ENCODE measurements at regions not wholly inside any gene's neighbourhood (a gene's known extent, or its start where the extent isn't known, plus 50 kb on each side); places are given as distances from the start of the nearest gene placed in this dataset.

- no peak overlapping the region for H3K27ac ChIP-seq (ENCODE audit: low read depth, low read length)
- H3K4me3 ChIP-seq (ENCODE audit: low read length in 3 of 3) = no peak overlapping the region
- no peaks in the 10 kb centered on the region for H3K9me3 ChIP-seq (ENCODE audit: control insufficient read depth in 3 of 3, low read length in 3 of 3)
- no peaks in the 10 kb centered on the region for H3K27me3 ChIP-seq (ENCODE audit: control insufficient read depth in 3 of 3, insufficient read depth in 3 of 3, low read length in 3 of 3)
- H3K9ac ChIP-seq (ENCODE audit: low read depth in 1 of 3, low read length in 3 of 3) = no peak overlapping the region
- no peaks in the 10 kb centered on the region for H3K36me3 ChIP-seq (ENCODE audit: control insufficient read depth in 3 of 3, insufficient read depth in 3 of 3, low read length in 3 of 3)
- H3K4me1 ChIP-seq (ENCODE audit: control insufficient read depth in 3 of 3, insufficient read depth in 3 of 3, low read length in 3 of 3) = no peaks in the 10 kb centered on the region
Measured at GRCh38 chr10:128633864-128634540, 507.8 kb upstream of the MKI67 start.

- no peak overlapping the region for H3K9ac ChIP-seq (ENCODE audit: low read depth in 1 of 3, low read length in 3 of 3)
- no peaks in the 10 kb centered on the region for H3K27me3 ChIP-seq (ENCODE audit: control insufficient read depth in 3 of 3, insufficient read depth in 3 of 3, low read length in 3 of 3)
- H3K9me3 ChIP-seq (ENCODE audit: control insufficient read depth in 3 of 3, low read length in 3 of 3) = no peaks in the 10 kb centered on the region
- no peaks in the 10 kb centered on the region for H3K36me3 ChIP-seq (ENCODE audit: control insufficient read depth in 3 of 3, insufficient read depth in 3 of 3, low read length in 3 of 3)
- H3K4me3 ChIP-seq (ENCODE audit: low read length in 3 of 3) = no peak overlapping the region
- no peaks in the 10 kb centered on the region for H3K4me1 ChIP-seq (ENCODE audit: control insufficient read depth in 3 of 3, insufficient read depth in 3 of 3, low read length in 3 of 3)
- no peak overlapping the region for H3K27ac ChIP-seq (ENCODE audit: low read depth, low read length)
Measured at GRCh38 chr10:128642023-128642422, 515.8 kb upstream of the MKI67 start.

GRCh38 chr10:128642502-128642901 is 516.3 kb upstream of the MKI67 start:
- H3K9ac ChIP-seq (ENCODE audit: low read depth in 1 of 3, low read length in 3 of 3) = no peak overlapping the region
- no peak overlapping the region for H3K27ac ChIP-seq (ENCODE audit: low read depth, low read length)
- no peak overlapping the region for H3K4me3 ChIP-seq (ENCODE audit: low read length in 3 of 3)
- H3K4me1 ChIP-seq (ENCODE audit: control insufficient read depth in 3 of 3, insufficient read depth in 3 of 3, low read length in 3 of 3) = no peaks in the 10 kb centered on the region
- no peaks in the 10 kb centered on the region for H3K36me3 ChIP-seq (ENCODE audit: control insufficient read depth in 3 of 3, insufficient read depth in 3 of 3, low read length in 3 of 3)
- no peaks in the 10 kb centered on the region for H3K9me3 ChIP-seq (ENCODE audit: control insufficient read depth in 3 of 3, low read length in 3 of 3)
- H3K27me3 ChIP-seq (ENCODE audit: control insufficient read depth in 3 of 3, insufficient read depth in 3 of 3, low read length in 3 of 3) = no peaks in the 10 kb centered on the region

- Histone ChIP-seq H3K36me3 (ENCODE audit: control insufficient read depth in 3 of 3, insufficient read depth in 3 of 3, low read length in 3 of 3) (no peaks in the 10 kb centered on the region), H3K27ac (ENCODE audit: low read depth, low read length) (no peak overlapping the region), H3K4me1 (ENCODE audit: control insufficient read depth in 3 of 3, insufficient read depth in 3 of 3, low read length in 3 of 3) (no peaks in the 10 kb centered on the region), H3K9ac (ENCODE audit: low read depth in 1 of 3, low read length in 3 of 3) (no peak overlapping the region), H3K4me3 (ENCODE audit: low read length in 3 of 3) (no peak overlapping the region), H3K27me3 (ENCODE audit: control insufficient read depth in 3 of 3, insufficient read depth in 3 of 3, low read length in 3 of 3) (no peaks in the 10 kb centered on the region), H3K9me3 (ENCODE audit: control insufficient read depth in 3 of 3, low read length in 3 of 3) (no peaks in the 10 kb centered on the region)
Measured at GRCh38 chr10:128643658-128644057, 517.4 kb upstream of the MKI67 start.

DNA sequence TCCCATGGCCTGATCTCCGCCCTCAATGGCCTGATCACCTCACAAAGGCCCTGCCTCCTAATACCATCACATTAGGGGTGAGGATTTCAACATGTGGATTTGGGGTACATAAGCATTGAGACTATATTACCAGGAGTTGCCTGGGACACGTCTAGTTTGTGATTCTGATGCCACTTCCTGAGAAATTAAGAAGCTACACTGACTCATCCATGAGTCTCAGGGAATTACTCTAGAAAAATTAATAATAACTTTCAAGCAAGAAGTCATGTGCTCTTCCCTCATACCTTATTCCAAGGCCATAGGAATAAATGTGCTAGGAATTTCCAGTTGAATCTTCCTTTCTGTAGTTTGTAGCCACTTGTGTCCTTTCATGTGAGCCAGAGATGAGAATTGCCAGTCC is 519.3 kb upstream of the MKI67 start:
- no peak overlapping the region for H3K27ac ChIP-seq (ENCODE audit: low read depth, low read length)
- H3K9ac ChIP-seq (ENCODE audit: low read depth in 1 of 3, low read length in 3 of 3) = no peak overlapping the region
- H3K4me1 ChIP-seq (ENCODE audit: control insufficient read depth in 3 of 3, insufficient read depth in 3 of 3, low read length in 3 of 3) = no peaks in the 10 kb centered on the region
- H3K27me3 ChIP-seq (ENCODE audit: control insufficient read depth in 3 of 3, insufficient read depth in 3 of 3, low read length in 3 of 3) = no peaks in the 10 kb centered on the region
- no peaks in the 10 kb centered on the region for H3K9me3 ChIP-seq (ENCODE audit: control insufficient read depth in 3 of 3, low read length in 3 of 3)
- H3K4me3 ChIP-seq (ENCODE audit: low read length in 3 of 3) = no peak overlapping the region
- no peaks in the 10 kb centered on the region for H3K36me3 ChIP-seq (ENCODE audit: control insufficient read depth in 3 of 3, insufficient read depth in 3 of 3, low read length in 3 of 3)

DNA sequence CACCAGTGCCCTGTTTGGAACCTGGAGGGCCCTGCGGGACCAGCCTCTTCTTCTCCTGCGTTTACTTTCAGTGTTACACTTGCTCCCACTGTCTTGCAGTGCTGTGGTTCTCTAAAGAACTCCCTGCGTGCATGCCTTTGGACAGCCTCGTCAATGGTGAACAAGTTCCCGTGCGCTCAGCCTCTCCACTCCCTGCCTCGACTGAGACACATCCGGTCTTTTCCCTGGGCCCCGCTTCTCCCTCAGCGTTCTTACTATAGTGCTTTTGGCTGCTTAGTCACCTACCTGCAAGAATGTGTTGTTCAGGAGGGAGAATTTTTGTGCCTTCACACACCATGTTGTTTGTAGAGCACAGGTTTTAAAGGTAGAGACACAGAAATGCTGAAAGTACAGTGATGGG is 520.7 kb upstream of the MKI67 start:
- no peaks in the 10 kb centered on the region for H3K4me1 ChIP-seq (ENCODE audit: control insufficient read depth in 3 of 3, insufficient read depth in 3 of 3, low read length in 3 of 3)
- H3K27me3 ChIP-seq (ENCODE audit: control insufficient read depth in 3 of 3, insufficient read depth in 3 of 3, low read length in 3 of 3) = no peaks in the 10 kb centered on the region
- H3K9ac ChIP-seq (ENCODE audit: low read depth in 1 of 3, low read length in 3 of 3) = no peak overlapping the region
- no peaks in the 10 kb centered on the region for H3K36me3 ChIP-seq (ENCODE audit: control insufficient read depth in 3 of 3, insufficient read depth in 3 of 3, low read length in 3 of 3)
- H3K4me3 ChIP-seq (ENCODE audit: low read length in 3 of 3) = no peak overlapping the region
- no peak overlapping the region for H3K27ac ChIP-seq (ENCODE audit: low read depth, low read length)
- no peaks in the 10 kb centered on the region for H3K9me3 ChIP-seq (ENCODE audit: control insufficient read depth in 3 of 3, low read length in 3 of 3)

GRCh38 chr10:128657548-128657947 is 531.3 kb upstream of the MKI67 start:
- no peak overlapping the region for H3K27ac ChIP-seq (ENCODE audit: low read depth, low read length)
- H3K36me3 ChIP-seq (ENCODE audit: control insufficient read depth in 3 of 3, insufficient read depth in 3 of 3, low read length in 3 of 3) = no peaks in the 10 kb centered on the region
- peaks cover 0 to 2% (median 0%) of the 10 kb centered on the region in 3 donors for H3K9me3 ChIP-seq (ENCODE audit: control insufficient read depth in 3 of 3, low read length in 3 of 3)
- no peaks in the 10 kb centered on the region for H3K4me1 ChIP-seq (ENCODE audit: control insufficient read depth in 3 of 3, insufficient read depth in 3 of 3, low read length in 3 of 3)
- H3K27me3 ChIP-seq (ENCODE audit: control insufficient read depth in 3 of 3, insufficient read depth in 3 of 3, low read length in 3 of 3) = peaks cover 0 to 4% (median 0%) of the 10 kb centered on the region in 3 donors
- H3K9ac ChIP-seq (ENCODE audit: low read depth in 1 of 3, low read length in 3 of 3) = no peak overlapping the region
- no peak overlapping the region for H3K4me3 ChIP-seq (ENCODE audit: low read length in 3 of 3)

DNA sequence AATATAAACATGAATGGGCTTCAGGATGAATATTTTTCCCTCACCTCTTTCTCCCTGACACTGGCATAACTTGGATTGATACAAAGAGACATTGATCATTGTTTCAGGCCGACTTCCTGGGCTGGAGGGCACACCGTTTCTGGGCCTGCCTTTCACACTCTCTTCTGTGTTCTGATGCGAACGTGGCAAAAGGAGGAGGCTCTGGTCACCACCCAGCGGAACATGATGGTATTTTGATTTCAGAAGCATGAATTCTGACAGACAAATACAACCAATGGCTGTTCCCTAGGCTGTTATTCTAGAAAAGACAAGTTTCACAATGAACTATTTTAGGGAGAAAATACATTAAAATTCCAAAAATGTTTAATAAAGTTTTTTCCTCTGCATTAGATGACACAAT is 534.5 kb upstream of the MKI67 start:
- Histone ChIP-seq H3K4me1 (ENCODE audit: control insufficient read depth in 3 of 3, insufficient read depth in 3 of 3, low read length in 3 of 3) (no peaks in the 10 kb centered on the region), H3K4me3 (ENCODE audit: low read length in 3 of 3) (no peak overlapping the region), H3K9ac (ENCODE audit: low read depth in 1 of 3, low read length in 3 of 3) (no peak overlapping the region), H3K27me3 (ENCODE audit: control insufficient read depth in 3 of 3, insufficient read depth in 3 of 3, low read length in 3 of 3) (peaks cover 0 to 4% (median 0%) of the 10 kb centered on the region in 3 donors), H3K9me3 (ENCODE audit: control insufficient read depth in 3 of 3, low read length in 3 of 3) (peaks cover 0 to 5% (median 2%) of the 10 kb centered on the region in 3 donors), H3K36me3 (ENCODE audit: control insufficient read depth in 3 of 3, insufficient read depth in 3 of 3, low read length in 3 of 3) (no peaks in the 10 kb centered on the region), H3K27ac (ENCODE audit: low read depth, low read length) (no peak overlapping the region)

DNA sequence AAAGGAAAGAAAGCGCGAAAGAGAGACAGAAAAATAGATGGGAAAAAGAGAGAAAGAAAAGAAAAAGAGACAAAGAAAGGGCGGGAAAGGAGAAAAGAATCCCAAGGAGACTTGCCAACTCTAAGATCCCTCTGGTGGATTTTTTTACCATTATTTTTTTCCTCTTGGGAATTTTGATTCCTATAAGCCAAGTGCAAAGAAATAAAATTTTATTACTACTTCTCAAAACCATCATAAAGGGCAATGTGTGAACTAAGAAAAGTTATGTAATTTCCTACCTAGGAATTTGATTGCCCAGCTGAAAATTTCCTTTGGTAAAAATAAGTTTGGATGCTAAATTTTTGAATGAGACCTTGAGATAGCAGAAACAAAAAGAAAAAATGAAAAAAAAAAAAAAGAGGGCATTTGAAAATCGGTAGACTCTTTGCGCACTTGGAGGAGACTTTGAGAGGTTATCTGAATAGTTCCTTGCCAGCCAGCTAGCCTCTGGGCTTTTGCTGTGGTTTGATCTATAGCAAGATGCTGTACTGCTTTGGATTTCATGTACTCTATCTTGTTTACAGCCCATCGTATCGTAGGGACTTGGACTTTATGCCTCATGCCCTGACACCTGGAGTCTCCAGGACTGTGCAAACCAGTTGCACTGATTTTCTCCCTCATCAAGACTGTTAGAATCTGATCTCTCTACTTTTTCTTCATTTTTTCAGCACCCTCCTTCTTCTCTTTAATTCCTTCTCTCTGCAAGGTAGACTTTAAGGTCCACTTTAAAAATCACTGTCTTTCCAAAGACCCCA is 535.4 kb upstream of the MKI67 start:
- Histone ChIP-seq H3K4me1 (ENCODE audit: control insufficient read depth in 3 of 3, insufficient read depth in 3 of 3, low read length in 3 of 3) (no peaks in the 10 kb centered on the region), H3K4me3 (ENCODE audit: low read length in 3 of 3) (no peak overlapping the region), H3K36me3 (ENCODE audit: control insufficient read depth in 3 of 3, insufficient read depth in 3 of 3, low read length in 3 of 3) (no peaks in the 10 kb centered on the region), H3K27ac (ENCODE audit: low read depth, low read length) (no peak overlapping the region), H3K9ac (ENCODE audit: low read depth in 1 of 3, low read length in 3 of 3) (no peak overlapping the region), H3K27me3 (ENCODE audit: control insufficient read depth in 3 of 3, insufficient read depth in 3 of 3, low read length in 3 of 3) (peaks cover 0 to 4% (median 0%) of the 10 kb centered on the region in 3 donors), H3K9me3 (ENCODE audit: control insufficient read depth in 3 of 3, low read length in 3 of 3) (peaks cover 0 to 5% (median 2%) of the 10 kb centered on the region in 3 donors)

GRCh38 chr10:128662520-128662919 is 536.3 kb upstream of the MKI67 start:
- Histone ChIP-seq H3K36me3 (ENCODE audit: control insufficient read depth in 3 of 3, insufficient read depth in 3 of 3, low read length in 3 of 3) (no peaks in the 10 kb centered on the region), H3K4me3 (ENCODE audit: low read length in 3 of 3) (no peak overlapping the region), H3K27ac (ENCODE audit: low read depth, low read length) (no peak overlapping the region), H3K27me3 (ENCODE audit: control insufficient read depth in 3 of 3, insufficient read depth in 3 of 3, low read length in 3 of 3) (peaks cover 0 to 4% (median 0%) of the 10 kb centered on the region in 3 donors), H3K9me3 (ENCODE audit: control insufficient read depth in 3 of 3, low read length in 3 of 3) (peaks cover 0 to 5% (median 2%) of the 10 kb centered on the region in 3 donors), H3K9ac (ENCODE audit: low read depth in 1 of 3, low read length in 3 of 3) (no peak overlapping the region), H3K4me1 (ENCODE audit: control insufficient read depth in 3 of 3, insufficient read depth in 3 of 3, low read length in 3 of 3) (no peaks in the 10 kb centered on the region)

All from skeletal muscle tissue (tissue), 3 donors.